Limb (tissue), 2 donors: ENCODE measurements at regions not wholly inside any gene's neighbourhood (a gene's known extent, or its start where the extent isn't known, plus 50 kb on each side); places are given as distances from the start of the nearest gene placed in this dataset.

ENCODE experiments used
- DNase-seq, 2 donors: peaks; one replicate each; pipeline ENCODE4 v3.0.0-alpha.2; 2016; ENCODE audit errors: extremely low spot score in 2 of 2

- DNase-seq = no peak
Measured at GRCh38 chr10:3723766-3724165, 61.2 kb downstream of the KLF6 start.

GRCh38 chr10:3720228-3721019, 64.6 kb downstream of the KLF6 start:
- DNase-seq = no peak

DNA sequence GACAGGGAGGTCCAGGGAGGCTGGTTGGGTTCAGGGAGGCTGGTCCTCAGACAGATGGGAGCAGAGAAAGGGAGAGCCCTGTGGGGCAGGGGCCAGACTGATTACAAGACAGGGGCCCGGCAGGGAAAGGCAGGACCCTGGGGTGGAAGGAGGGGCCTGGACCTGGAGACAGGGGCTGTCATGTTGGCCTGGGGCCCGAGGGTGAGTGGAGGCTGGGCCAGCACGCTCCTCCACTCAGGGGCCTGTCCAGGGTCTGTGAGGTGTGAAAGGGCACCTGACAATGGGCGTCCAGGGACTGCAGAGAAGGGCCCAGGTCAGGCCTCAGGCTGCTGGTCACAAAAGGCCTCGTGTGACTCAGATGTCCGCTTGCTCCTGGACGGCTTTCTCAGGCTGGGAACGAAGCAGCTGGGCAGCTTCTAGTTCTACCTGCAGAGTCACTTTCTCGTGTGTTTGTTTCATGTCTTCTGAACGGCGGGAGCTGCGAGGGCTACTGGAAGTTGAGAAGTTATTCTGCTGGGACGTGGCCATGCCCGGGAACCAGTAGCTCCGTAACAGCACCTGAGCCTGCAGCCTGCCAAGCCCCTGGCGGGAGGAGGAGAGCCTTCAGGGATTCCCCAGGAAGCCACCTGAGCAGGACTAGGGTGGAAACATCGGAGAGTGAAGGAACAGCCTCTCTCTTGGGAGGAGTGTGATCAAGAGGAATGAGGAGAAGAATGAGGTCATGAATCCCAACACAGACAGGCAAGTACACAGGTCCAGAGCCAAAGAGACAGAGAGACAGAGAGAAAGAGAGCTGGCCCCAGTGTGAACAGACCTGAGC, 65.8 kb downstream of the KLF6 start:
- DNase-seq = no peak

- no peak for DNase-seq
Measured at GRCh38 chr10:3716093-3716492, 68.9 kb downstream of the KLF6 start.

DNA sequence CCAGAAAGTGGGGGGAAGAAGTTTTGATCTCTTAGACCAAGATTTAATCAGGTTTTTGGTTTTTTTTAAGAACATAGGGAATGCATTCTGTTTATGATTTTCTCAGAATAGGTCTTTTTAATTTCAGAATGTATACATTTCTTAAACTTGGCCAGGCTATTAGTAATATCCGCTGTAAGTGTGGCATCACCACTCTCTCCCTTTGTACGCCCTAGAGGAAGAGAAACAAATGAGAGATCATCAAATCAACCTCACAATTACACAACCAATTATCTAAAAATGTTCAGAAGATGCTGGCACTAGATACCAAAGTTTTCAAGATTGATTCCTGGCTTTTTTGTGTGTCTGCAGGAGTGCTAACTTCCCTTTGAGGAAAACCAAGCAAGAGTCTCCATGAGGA, 70.0 kb downstream of the KLF6 start:
- no peak for DNase-seq

- no peak for DNase-seq
Measured at GRCh38 chr10:3714531-3714930, 70.5 kb downstream of the KLF6 start.

DNA sequence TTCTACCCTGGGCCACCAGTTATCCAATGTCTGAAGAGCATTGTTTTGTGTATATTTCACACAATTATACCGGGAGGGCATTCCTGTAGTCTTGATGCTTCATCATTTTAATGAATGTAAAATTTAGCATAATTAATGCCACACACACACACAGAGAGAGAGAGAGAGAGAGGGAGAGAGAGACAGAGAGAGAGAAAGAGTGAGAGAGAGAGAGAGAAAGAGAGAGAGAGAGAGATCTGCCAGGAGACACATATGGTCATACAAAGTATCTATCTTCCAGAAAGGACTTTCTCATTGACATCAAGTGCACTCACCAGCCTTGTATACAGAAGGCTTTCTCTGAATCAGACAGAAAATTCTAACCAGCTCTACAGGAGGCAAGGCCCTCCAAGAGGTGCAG, 72.3 kb downstream of the KLF6 start:
- no peak for DNase-seq

DNA sequence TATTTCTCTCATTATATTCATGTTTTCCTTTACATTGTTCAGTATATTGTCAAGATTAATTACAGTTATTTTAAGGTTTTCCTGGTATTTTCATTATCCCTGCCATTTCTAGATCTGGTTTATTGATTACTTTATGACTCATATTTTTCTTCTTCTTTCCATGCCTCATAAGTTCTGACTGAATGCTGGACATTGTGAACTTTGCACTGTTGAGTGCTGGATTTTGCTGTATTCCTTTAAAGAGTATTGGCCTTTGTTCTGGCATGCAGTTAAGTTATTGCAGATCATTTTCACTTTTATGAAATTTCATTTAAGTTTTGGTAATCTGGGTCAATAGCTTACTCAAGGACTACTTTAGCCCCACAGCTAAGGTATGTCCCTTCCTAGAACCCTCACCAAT, 73.1 kb downstream of the KLF6 start:
- DNase-seq = no peak

DNA sequence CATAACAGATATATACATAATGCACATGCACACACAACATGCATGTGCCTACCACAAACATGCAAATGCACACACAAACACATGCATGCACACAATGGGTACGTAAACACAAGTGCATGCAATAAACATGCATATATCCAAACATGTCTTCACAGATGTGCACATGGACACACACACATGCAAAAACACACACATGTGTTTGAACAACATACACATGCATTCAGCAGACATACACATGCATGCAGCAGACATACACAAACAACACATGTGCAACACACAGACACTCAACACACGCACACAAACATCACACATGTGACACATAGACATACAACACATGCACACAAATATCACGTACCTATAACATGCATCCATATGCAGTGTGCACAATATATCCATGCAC, 74.2 kb downstream of the KLF6 start:
- DNase-seq = no peak

GRCh38 chr10:3709456-3710060, 75.5 kb downstream of the KLF6 start:
- DNase-seq = no peak

DNA sequence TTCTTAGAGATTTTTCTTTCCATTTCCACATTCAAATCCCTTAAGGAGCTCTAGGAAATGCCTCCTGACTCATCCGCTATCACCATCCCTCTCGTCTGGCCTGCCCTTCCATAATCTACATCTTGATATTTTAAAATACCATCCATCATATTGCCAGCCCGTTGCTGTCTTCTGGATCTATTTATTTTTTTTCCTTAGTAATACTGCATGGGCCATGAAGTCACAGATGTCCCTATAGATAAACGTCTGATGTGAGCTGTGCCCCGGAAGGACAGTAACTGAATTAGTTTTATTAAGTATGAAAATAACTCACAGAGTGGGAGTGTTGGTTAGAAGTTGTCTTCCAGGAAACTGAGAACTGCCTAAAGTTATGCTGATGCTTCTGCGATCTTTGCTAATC, 76.2 kb downstream of the KLF6 start:
- DNase-seq = no peak

- DNase-seq = no peak
Measured at GRCh38 chr10:3704565-3705325, 80.3 kb downstream of the KLF6 start.

- DNase-seq = no peak
Measured at GRCh38 chr10:3702569-3702968, 82.4 kb downstream of the KLF6 start.

- DNase-seq = no peak
Measured at GRCh38 chr10:3702056-3702546, 82.9 kb downstream of the KLF6 start.

DNA sequence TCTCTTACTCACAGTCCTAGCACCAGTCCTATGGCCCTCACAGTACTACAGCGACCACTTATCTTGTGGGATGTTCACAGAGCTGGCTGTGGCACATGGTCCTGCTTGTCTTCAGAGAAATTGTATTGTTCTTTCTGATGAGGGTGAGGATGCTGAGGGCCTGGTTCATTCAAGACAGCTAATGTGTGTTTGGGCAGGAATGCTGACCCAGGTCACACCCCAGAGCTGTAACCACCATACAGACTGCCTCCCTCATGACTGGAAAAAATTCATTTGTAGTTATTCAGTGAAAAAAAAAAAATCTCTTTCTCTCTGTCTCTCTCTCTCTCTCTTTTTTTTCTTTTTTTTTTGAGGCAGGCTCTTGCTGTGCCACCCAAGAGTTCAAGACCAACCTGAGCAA, 83.5 kb downstream of the KLF6 start:
- DNase-seq = no peak

- no peak for DNase-seq
Measured at GRCh38 chr10:3700531-3701076, 84.4 kb downstream of the KLF6 start.

GRCh38 chr10:3699916-3700315, 85.1 kb downstream of the KLF6 start:
- no peak for DNase-seq

DNA sequence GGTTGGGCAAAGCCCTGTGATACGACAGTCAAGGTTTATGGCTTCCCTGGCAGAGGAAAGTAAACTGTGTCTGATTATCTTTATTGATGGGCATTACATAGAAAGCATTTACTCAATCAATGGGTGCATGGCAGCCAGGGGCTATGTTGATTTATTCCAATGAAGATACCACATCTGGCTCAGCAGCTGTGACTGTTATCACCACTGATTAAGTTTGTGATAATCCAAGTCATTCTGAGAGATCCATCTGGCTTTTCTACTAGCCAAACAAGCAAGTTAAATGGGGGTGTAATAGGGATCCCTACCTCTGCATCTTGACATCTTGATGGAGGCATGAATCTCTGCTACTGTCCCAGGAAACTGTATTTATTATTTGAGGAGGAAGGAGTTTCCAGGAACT, 86.7 kb downstream of the KLF6 start:
- DNase-seq = no peak

DNA sequence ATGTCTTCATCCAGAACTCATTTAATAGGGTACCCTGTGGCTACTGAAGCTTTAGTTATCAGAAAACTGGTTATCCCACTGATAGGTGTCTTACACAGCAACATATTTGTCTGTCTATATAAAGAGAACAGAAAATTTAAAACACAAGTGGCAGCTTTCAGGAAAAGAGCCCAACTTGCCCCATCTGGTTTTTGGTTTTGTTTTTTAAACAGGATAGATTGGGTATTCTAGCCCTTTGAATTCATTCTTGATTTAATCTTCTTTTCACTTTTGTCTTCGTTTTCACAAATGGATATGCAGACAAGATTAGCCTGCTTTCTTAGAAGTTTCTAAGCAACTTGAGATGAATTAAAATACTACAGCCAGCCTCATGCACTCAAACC, 91.3 kb downstream of the KLF6 start:
- no peak for DNase-seq

GRCh38 chr10:3693022-3693697, 91.8 kb downstream of the KLF6 start:
- no peak for DNase-seq
